DMS 273 treated with DMSO at 0.1 percent for 48 hours (cell line): ENCODE measurements at regions not wholly inside any gene's neighbourhood (a gene's known extent, or its start where the extent isn't known, plus 50 kb on each side); places are given as distances from the start of the nearest gene placed in this dataset.
"Not testable (repeated sequence)": the region's sequence is repeated elsewhere in the genome, so short reads cannot be mapped to it uniquely, and the experiment has no call there.

Source experiments
- DNase-seq: peaks from one replicate; lab custom pipeline; 2025; lab: John Stamatoyannopoulos, UW

- DNase-seq = no peak
These were observed 366.9 kb downstream of the FAM72C start for GRCh38 chr1:143604887-143605286.

- DNase-seq = no peak
These were observed 387.3 kb downstream of the FAM72C start for GRCh38 chr1:143584508-143584907.

GRCh38 chr1:143574891-143575520, 396.8 kb downstream of the FAM72C start:
- no peak for DNase-seq

- DNase-seq = not testable (repeated sequence)
These were observed 399.1 kb downstream of the FAM72C start for GRCh38 chr1:143572661-143573060.

DNA sequence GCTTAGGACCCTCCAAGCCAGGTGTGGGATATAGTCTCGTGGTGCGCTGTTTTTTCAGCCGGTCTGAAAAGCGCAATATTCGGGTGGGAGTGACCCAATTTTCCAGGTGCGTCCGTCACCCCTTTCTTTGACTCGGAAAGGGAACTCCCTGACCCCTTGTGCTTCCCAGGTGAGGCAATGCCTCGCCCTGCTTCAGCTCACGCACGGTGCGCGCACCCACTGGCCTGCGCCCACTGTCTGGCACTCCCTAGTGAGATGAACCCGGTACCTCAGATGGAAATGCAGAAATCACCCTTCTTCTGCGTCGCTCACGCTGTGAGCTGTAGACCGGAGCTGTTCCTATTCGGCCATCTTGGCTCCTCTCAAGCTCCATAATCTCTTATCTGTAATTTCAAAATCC, 408.0 kb downstream of the FAM72C start:
- DNase-seq = not testable (repeated sequence)

- DNase-seq = no peak
These were observed 418.2 kb downstream of the FAM72C start for GRCh38 chr1:143553627-143554026.

GRCh38 chr1:143504703-143505102, 467.1 kb downstream of the FAM72C start:
- not testable (repeated sequence) for DNase-seq

- not testable (repeated sequence) for DNase-seq
These were observed 467.7 kb downstream of the FAM72C start for GRCh38 chr1:143504080-143504479.

- DNase-seq = not testable (repeated sequence)
These were observed 468.7 kb downstream of the FAM72C start for GRCh38 chr1:143503048-143503447.

GRCh38 chr1:143502038-143502437, 469.7 kb downstream of the FAM72C start:
- DNase-seq = not testable (repeated sequence)

DNA sequence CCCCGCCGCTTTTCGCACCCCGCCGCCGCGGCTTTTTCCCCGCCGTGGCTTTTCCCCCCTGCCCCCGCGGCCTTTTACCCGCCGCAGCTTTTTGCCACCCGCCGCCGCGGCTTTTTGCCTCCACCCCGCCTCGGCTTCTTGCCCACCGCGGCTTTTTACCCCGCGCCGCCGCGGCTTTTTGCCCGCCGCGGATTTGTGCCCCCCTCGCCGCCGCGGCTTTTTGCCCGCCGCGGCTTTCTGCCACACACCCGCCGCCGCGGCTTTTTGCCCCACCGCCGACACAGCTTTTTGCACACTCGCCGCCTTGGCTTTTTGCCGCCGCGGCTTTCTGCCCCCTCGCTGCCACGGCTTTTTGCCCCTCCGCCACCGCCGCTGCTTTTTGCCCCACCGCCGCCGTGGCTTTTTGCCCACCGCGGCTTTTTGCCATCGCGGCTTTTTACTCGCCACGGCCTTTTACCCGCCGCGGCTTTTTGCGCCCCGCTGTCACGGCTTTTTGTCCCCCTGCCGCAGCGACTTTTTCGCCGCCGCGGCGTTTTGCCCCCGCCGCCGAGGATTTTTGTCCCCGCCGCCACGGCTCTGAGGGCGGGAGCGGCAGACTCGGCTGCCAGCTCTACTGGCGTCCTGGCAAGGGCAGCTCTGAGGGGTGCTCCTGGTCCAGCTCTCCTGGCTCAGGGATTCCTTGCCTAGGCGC, 473.6 kb downstream of the FAM72C start:
- not testable (repeated sequence) for DNase-seq

- no peak for DNase-seq
These were observed 474.4 kb downstream of the FAM72C start for GRCh38 chr1:143497374-143497747.

- DNase-seq = not testable (repeated sequence)
These were observed 475.0 kb downstream of the FAM72C start for GRCh38 chr1:143496526-143497373.
